ENCODE measurements at regions not wholly inside any gene's neighbourhood (a gene's known extent, or its start where the extent isn't known, plus 50 kb on each side); places are given as distances from the start of the nearest gene placed in this dataset.
"Not testable (repeated sequence)": the region's sequence is repeated elsewhere in the genome, so short reads cannot be mapped to it uniquely, and the experiment has no call there.

GRCh38 chr3:80785475-80785874 is 976.0 kb downstream of the GBE1 start:
- intact Hi-C loops (cut with micrococcal nuclease), result no loop called here
- Mint-ChIP-seq H3K27me3 (no peaks in the 10 kb centered on the region), H3K9me3 (no peaks in the 10 kb centered on the region), H3K4me1 (ENCODE audit: low read depth) (no peaks in the 10 kb centered on the region), H3K36me3 (ENCODE audit: low read depth) (no peaks in the 10 kb centered on the region), H3K4me3 (no peak overlapping the region), H3K27ac (no peak overlapping the region)

- H3K4me3 Mint-ChIP-seq, result no peak overlapping the region
- no peaks in the 10 kb centered on the region for H3K4me1 Mint-ChIP-seq (ENCODE audit: low read depth)
- no peaks in the 10 kb centered on the region for H3K27me3 Mint-ChIP-seq
- H3K27ac Mint-ChIP-seq, result no peak overlapping the region
- H3K9me3 Mint-ChIP-seq, result peaks cover 9% of the 10 kb centered on the region
- H3K36me3 Mint-ChIP-seq (ENCODE audit: low read depth), result no peaks in the 10 kb centered on the region
- intact Hi-C loops (cut with micrococcal nuclease), result no loop called here
These were observed 990.4 kb downstream of the GBE1 start for GRCh38 chr3:80771085-80771484.

- peak overlapping the region; percentile 27 for H3K4me3 Mint-ChIP-seq
- no peak overlapping the region for H3K27ac Mint-ChIP-seq
- intact Hi-C loops (cut with micrococcal nuclease), result no loop called here
- no peaks in the 10 kb centered on the region for H3K27me3 Mint-ChIP-seq
- H3K36me3 Mint-ChIP-seq (ENCODE audit: low read depth), result no peaks in the 10 kb centered on the region
- no peaks in the 10 kb centered on the region for H3K4me1 Mint-ChIP-seq (ENCODE audit: low read depth)
- H3K9me3 Mint-ChIP-seq, result peaks cover 9% of the 10 kb centered on the region
These were observed 991.1 kb downstream of the GBE1 start for GRCh38 chr3:80770106-80771074.

GRCh38 chr3:80769683-80770082 is 991.8 kb downstream of the GBE1 start:
- Mint-ChIP-seq H3K9me3 (peaks cover 9% of the 10 kb centered on the region), H3K27ac (no peak overlapping the region), H3K4me1 (ENCODE audit: low read depth) (no peaks in the 10 kb centered on the region), H3K4me3 (no peak overlapping the region), H3K27me3 (no peaks in the 10 kb centered on the region), H3K36me3 (ENCODE audit: low read depth) (no peaks in the 10 kb centered on the region)
- intact Hi-C loops (cut with micrococcal nuclease), result no loop called here

GRCh38 chr3:80767604-80768003 is 993.8 kb downstream of the GBE1 start:
- peaks cover 9% of the 10 kb centered on the region for H3K9me3 Mint-ChIP-seq
- H3K27ac Mint-ChIP-seq, result no peak overlapping the region
- no peaks in the 10 kb centered on the region for H3K4me1 Mint-ChIP-seq (ENCODE audit: low read depth)
- no peaks in the 10 kb centered on the region for H3K36me3 Mint-ChIP-seq (ENCODE audit: low read depth)
- no peaks in the 10 kb centered on the region for H3K27me3 Mint-ChIP-seq
- intact Hi-C loops (cut with micrococcal nuclease), result no loop called here
- no peak overlapping the region for H3K4me3 Mint-ChIP-seq

- no peaks in the 10 kb centered on the region for H3K27me3 Mint-ChIP-seq
- peaks cover 13% of the 10 kb centered on the region for H3K9me3 Mint-ChIP-seq
- H3K4me3 Mint-ChIP-seq, result no peak overlapping the region
These were observed 987.2 kb upstream of the ROBO1 start for GRCh38 chr3:80754969-80755368.

GRCh38 chr3:80753021-80753420 is 985.2 kb upstream of the ROBO1 start:
- no peak overlapping the region for H3K27ac Mint-ChIP-seq
- no peaks in the 10 kb centered on the region for H3K27me3 Mint-ChIP-seq
- intact Hi-C loops (cut with micrococcal nuclease), result no loop called here
- no peak overlapping the region for H3K4me3 Mint-ChIP-seq
- no peaks in the 10 kb centered on the region for H3K36me3 Mint-ChIP-seq (ENCODE audit: low read depth)
- no peaks in the 10 kb centered on the region for H3K9me3 Mint-ChIP-seq
- H3K4me1 Mint-ChIP-seq (ENCODE audit: low read depth), result no peaks in the 10 kb centered on the region

More at GRCh38 chr3:80754969-80755368, 987.2 kb upstream of the ROBO1 start:
- intact Hi-C loops (cut with micrococcal nuclease), result no loop called here
- Mint-ChIP-seq H3K4me1 (ENCODE audit: low read depth) (no peaks in the 10 kb centered on the region), H3K27ac (no peak overlapping the region), H3K36me3 (ENCODE audit: low read depth) (no peaks in the 10 kb centered on the region)

- no peaks in the 10 kb centered on the region for H3K36me3 Mint-ChIP-seq (ENCODE audit: low read depth)
- intact Hi-C loops (cut with micrococcal nuclease), result no loop called here
- no peaks in the 10 kb centered on the region for H3K9me3 Mint-ChIP-seq
- H3K27me3 Mint-ChIP-seq, result no peaks in the 10 kb centered on the region
- H3K4me3 Mint-ChIP-seq, result no peak overlapping the region
- H3K4me1 Mint-ChIP-seq (ENCODE audit: low read depth), result no peaks in the 10 kb centered on the region
- H3K27ac Mint-ChIP-seq, result no peak overlapping the region
These were observed 982.8 kb upstream of the ROBO1 start for GRCh38 chr3:80750637-80751036.

GRCh38 chr3:80734920-80735319 is 967.1 kb upstream of the ROBO1 start:
- no peak overlapping the region for H3K27ac Mint-ChIP-seq
- intact Hi-C loops (cut with micrococcal nuclease), result no loop called here

GRCh38 chr3:80734483-80734882 is 966.7 kb upstream of the ROBO1 start:
- Mint-ChIP-seq H3K27me3 (no peaks in the 10 kb centered on the region), H3K27ac (no peak overlapping the region)

More at GRCh38 chr3:80734920-80735319, 967.1 kb upstream of the ROBO1 start:
- no peak overlapping the region for H3K4me3 Mint-ChIP-seq
- H3K4me1 Mint-ChIP-seq (ENCODE audit: low read depth), result peaks cover 5% of the 10 kb centered on the region
- no peaks in the 10 kb centered on the region for H3K36me3 Mint-ChIP-seq (ENCODE audit: low read depth)
- no peaks in the 10 kb centered on the region for H3K27me3 Mint-ChIP-seq
- H3K9me3 Mint-ChIP-seq, result peaks cover 5% of the 10 kb centered on the region

GRCh38 chr3:80733522-80734176 is 965.9 kb upstream of the ROBO1 start:
- intact Hi-C loops (cut with micrococcal nuclease), result no loop called here
- Mint-ChIP-seq H3K9me3 (peaks cover 2% of the 10 kb centered on the region), H3K36me3 (ENCODE audit: low read depth) (no peaks in the 10 kb centered on the region), H3K4me3 (no peak overlapping the region), H3K27ac (no peak overlapping the region), H3K4me1 (ENCODE audit: low read depth) (peaks cover 5% of the 10 kb centered on the region), H3K27me3 (no peaks in the 10 kb centered on the region)

More at GRCh38 chr3:80734483-80734882, 966.7 kb upstream of the ROBO1 start:
- H3K4me1 Mint-ChIP-seq (ENCODE audit: low read depth), result peaks cover 5% of the 10 kb centered on the region
- H3K9me3 Mint-ChIP-seq, result peaks cover under 1% of the 10 kb centered on the region
- intact Hi-C loops (cut with micrococcal nuclease), result no loop called here
- no peaks in the 10 kb centered on the region for H3K36me3 Mint-ChIP-seq (ENCODE audit: low read depth)
- no peak overlapping the region for H3K4me3 Mint-ChIP-seq

GRCh38 chr3:80727561-80727960 is 959.8 kb upstream of the ROBO1 start:
- H3K9me3 Mint-ChIP-seq; intact Hi-C loops (cut with micrococcal nuclease); H3K27me3 Mint-ChIP-seq; H3K4me3 Mint-ChIP-seq; H3K36me3 Mint-ChIP-seq (ENCODE audit: low read depth); H3K4me1 Mint-ChIP-seq (ENCODE audit: low read depth); H3K27ac Mint-ChIP-seq: not testable (repeated sequence)

- intact Hi-C loops (cut with micrococcal nuclease); H3K36me3 Mint-ChIP-seq (ENCODE audit: low read depth); H3K4me1 Mint-ChIP-seq (ENCODE audit: low read depth); H3K27me3 Mint-ChIP-seq; H3K4me3 Mint-ChIP-seq; H3K27ac Mint-ChIP-seq: not testable (repeated sequence)
- peaks cover 45% of the 10 kb centered on the region for H3K9me3 Mint-ChIP-seq
These were observed 942.0 kb upstream of the ROBO1 start for GRCh38 chr3:80709597-80710322.

- H3K27me3 Mint-ChIP-seq, result no peaks in the 10 kb centered on the region
- H3K9me3 Mint-ChIP-seq, result peaks cover 35% of the 10 kb centered on the region
- no peak overlapping the region for H3K4me3 Mint-ChIP-seq
- intact Hi-C loops (cut with micrococcal nuclease), result no loop called here
- H3K27ac Mint-ChIP-seq, result no peak overlapping the region
- H3K4me1 Mint-ChIP-seq (ENCODE audit: low read depth), result no peaks in the 10 kb centered on the region
- no peaks in the 10 kb centered on the region for H3K36me3 Mint-ChIP-seq (ENCODE audit: low read depth)
These were observed 937.5 kb upstream of the ROBO1 start for GRCh38 chr3:80705290-80705689.

Measured in dendritic cell treated with granulocyte-macrophage colony-stimulating factor and Interleukin-4, amounts not matched to agents 40 ng/mL and 50 ng/mL, for 4 days (primary cell).